Occipital lobe (tissue), 1 donor: ENCODE measurements at regions not wholly inside any gene's neighbourhood (a gene's known extent, or its start where the extent isn't known, plus 50 kb on each side); places are given as distances from the start of the nearest gene placed in this dataset.

Source experiments
- DNase-seq: peaks from one replicate; lab custom pipeline; 2025; lab: John Stamatoyannopoulos, UW

GRCh38 chr5:160957312-160957861, 105.4 kb upstream of the ATP10B start:
- DNase-seq: no peak

GRCh38 chr5:160956051-160956450, 104.0 kb upstream of the ATP10B start:
- peak; percentile 15 for DNase-seq

- DNase-seq: no peak
Observed at GRCh38 chr5:160950311-160950710, 98.3 kb upstream of the ATP10B start.

GRCh38 chr5:160940725-160941124, 88.7 kb upstream of the ATP10B start:
- no peak for DNase-seq

- DNase-seq: no peak
Observed at GRCh38 chr5:160938532-160938931, 86.5 kb upstream of the ATP10B start.

- no peak for DNase-seq
Observed at GRCh38 chr5:160937570-160937969, 85.6 kb upstream of the ATP10B start.

GRCh38 chr5:160935776-160936175, 83.8 kb upstream of the ATP10B start:
- no peak for DNase-seq

- DNase-seq: no peak
Observed at GRCh38 chr5:160931283-160931682, 79.3 kb upstream of the ATP10B start.

GRCh38 chr5:160930406-160930805, 78.4 kb upstream of the ATP10B start:
- DNase-seq: no peak

GRCh38 chr5:160929906-160930305, 77.9 kb upstream of the ATP10B start:
- DNase-seq: no peak

GRCh38 chr5:160929360-160929759, 77.3 kb upstream of the ATP10B start:
- no peak for DNase-seq

- DNase-seq: no peak
Observed at GRCh38 chr5:160926428-160926827, 74.4 kb upstream of the ATP10B start.

- DNase-seq: no peak
Observed at GRCh38 chr5:160925281-160925680, 73.3 kb upstream of the ATP10B start.

GRCh38 chr5:160923936-160924710, 72.1 kb upstream of the ATP10B start:
- no peak for DNase-seq

- no peak for DNase-seq
Observed at GRCh38 chr5:160923411-160923810, 71.4 kb upstream of the ATP10B start.

- DNase-seq: no peak
Observed at GRCh38 chr5:160922311-160922710, 70.3 kb upstream of the ATP10B start.

GRCh38 chr5:160921423-160922285, 69.6 kb upstream of the ATP10B start:
- DNase-seq: no peak

- no peak for DNase-seq
Observed at GRCh38 chr5:160919626-160920025, 67.6 kb upstream of the ATP10B start.

GRCh38 chr5:160918386-160918785, 66.4 kb upstream of the ATP10B start:
- no peak for DNase-seq

- no peak for DNase-seq
Observed at GRCh38 chr5:160906090-160906489, 54.1 kb upstream of the ATP10B start.

GRCh38 chr5:160905285-160905684, 53.3 kb upstream of the ATP10B start:
- DNase-seq: no peak

GRCh38 chr5:160904591-160904990, 52.6 kb upstream of the ATP10B start:
- DNase-seq: no peak
